Panc1 (cell line): ENCODE measurements at regions not wholly inside any gene's neighbourhood (a gene's known extent, or its start where the extent isn't known, plus 50 kb on each side); places are given as distances from the start of the nearest gene placed in this dataset.

Experiments used
- CTCF ChIP-seq: fragments of 450-650 bp; IDR thresholded peaks from 2 replicates; pipeline ENCODE4 v1.5.1; 2017; ENCODE audit warnings: mild to moderate bottlenecking
- POLR2AphosphoS5 ChIP-seq: IDR thresholded peaks from 2 replicates; pipeline ENCODE4 v1.6.1; 2012; ENCODE audit warnings: mild to moderate bottlenecking, low read depth, low read length, moderate library complexity
- SIN3A ChIP-seq: IDR thresholded peaks from 2 replicates; pipeline ENCODE4 v1.6.1; 2012; ENCODE audit warnings: low read depth, mild to moderate bottlenecking, low read length, moderate library complexity, borderline replicate concordance; ENCODE audit not compliant: insufficient read depth

DNA sequence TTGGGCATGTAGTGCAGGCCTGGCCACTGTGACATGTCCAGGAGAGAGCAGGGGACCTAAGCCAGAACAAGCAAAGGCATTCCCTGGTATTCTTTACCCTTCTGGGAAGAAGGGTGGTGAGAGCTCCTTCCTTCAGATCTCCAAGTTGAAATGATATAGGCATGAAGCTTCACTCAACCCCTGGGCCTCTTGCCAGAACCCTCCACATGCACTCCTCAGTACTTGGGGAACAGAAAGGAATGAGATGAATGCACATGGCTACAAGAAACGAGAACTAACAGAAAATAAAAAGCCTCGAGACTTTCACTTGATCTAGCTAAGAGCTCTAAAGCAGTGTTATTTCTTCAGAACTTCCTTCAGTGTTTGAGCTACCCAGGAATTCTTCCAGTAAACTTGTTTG, 262.2 kb downstream of the ETV1 start:
- no peak for TF ChIP-seq CTCF
- TF ChIP-seq SIN3A = no peak
- no peak for TF ChIP-seq POLR2AphosphoS5
